Fibroblast of lung (primary cell): ENCODE measurements at regions not wholly inside any gene's neighbourhood (a gene's known extent, or its start where the extent isn't known, plus 50 kb on each side); places are given as distances from the start of the nearest gene placed in this dataset.
"Not testable (repeated sequence)": the region's sequence is repeated elsewhere in the genome, so short reads cannot be mapped to it uniquely, and the experiment has no call there.

Experiments
- DNase-seq, 2 donors: peaks; one replicate each; pipeline versions ENCODE4 v3.0.0 to v3.0.0-alpha.2; 2010; ENCODE audit warnings: low read depth in 2 of 2
- H2AFZ ChIP-seq: 2 replicates; pipeline ENCODE4 v1.5.1; 2012; ENCODE audit warnings: low read length, control low read depth, inconsistent platforms
- H3K27ac ChIP-seq: 2 replicates; pipeline ENCODE4 v1.5.1; 2011; ENCODE audit warnings: low read length, control low read depth; ENCODE audit not compliant: insufficient read depth
- H3K27me3 ChIP-seq: 2 replicates; pipeline ENCODE4 v1.5.1; 2011; ENCODE audit warnings: mild to moderate bottlenecking, low read length; ENCODE audit not compliant: control insufficient read depth, insufficient read depth
- H3K36me3 ChIP-seq: 2 replicates; pipeline ENCODE4 v1.5.1; 2011; ENCODE audit warnings: low read length; ENCODE audit not compliant: control insufficient read depth, insufficient read depth
- H3K4me1 ChIP-seq: 2 replicates; pipeline ENCODE4 v1.5.1; 2011; ENCODE audit warnings: low read length; ENCODE audit not compliant: control insufficient read depth, insufficient read depth; ENCODE audit errors: extremely low read depth
- H3K4me2 ChIP-seq: 2 replicates; pipeline ENCODE4 v1.5.1; 2011; ENCODE audit warnings: low read length, control low read depth; ENCODE audit not compliant: insufficient read depth; ENCODE audit errors: extremely low read depth
- H3K4me3 ChIP-seq, 4 experiments: fragments of 200-600 bp in 1 of 4; sonication (generic) in 1 of 4; replicated peaks in 1 of 4; 2 replicates each; pipeline ENCODE4 v1.5.1; 2011 to 2016; ENCODE audit warnings: low read length in 4 of 4, low read depth in 3 of 4, mild to moderate bottlenecking in 3 of 4, control low read depth in 2 of 4, inconsistent platforms in 1 of 4, mixed read lengths in 1 of 4; ENCODE audit not compliant: insufficient read depth in 1 of 4; ENCODE audit errors: control extremely low read depth in 1 of 4
- H3K79me2 ChIP-seq: 2 replicates; pipeline ENCODE4 v1.5.1; 2012; ENCODE audit warnings: mild to moderate bottlenecking, low read length, inconsistent platforms; ENCODE audit not compliant: control insufficient read depth, insufficient read depth
- H3K9ac ChIP-seq: 2 replicates; pipeline ENCODE4 v1.5.1; 2011; ENCODE audit warnings: mild to moderate bottlenecking, low read length, control low read depth; ENCODE audit not compliant: insufficient read depth
- H3K9me3 ChIP-seq: 2 replicates; pipeline ENCODE4 v1.5.1; 2012; ENCODE audit warnings: low read depth, low read length; ENCODE audit not compliant: control insufficient read depth, insufficient read depth
- H4K20me1 ChIP-seq: 2 replicates; pipeline ENCODE4 v1.5.1; 2011; ENCODE audit warnings: low read length; ENCODE audit not compliant: control insufficient read depth, insufficient read depth; ENCODE audit errors: extremely low read depth
- EZH2 ChIP-seq: IDR thresholded peaks from 2 replicates; pipeline ENCODE4 v1.5.1; 2012; ENCODE audit warnings: low read length, control low read depth, mild to moderate bottlenecking; ENCODE audit errors: missing control alignments
- TF ChIP-seq, protein P1 (sequence below), 2 donors: IDR thresholded peaks in 1 of 2; conservative IDR thresholded peaks in 1 of 2; 1 replicate in 1 of 2; 2 replicates in 1 of 2; pipeline ENCODE4 v1.5.1; 2011 to 2012; ENCODE audit warnings: low read length in 2 of 2, control low read depth in 1 of 2, inconsistent platforms in 1 of 2, low read depth in 1 of 2, mild to moderate bottlenecking in 1 of 2

DNA sequence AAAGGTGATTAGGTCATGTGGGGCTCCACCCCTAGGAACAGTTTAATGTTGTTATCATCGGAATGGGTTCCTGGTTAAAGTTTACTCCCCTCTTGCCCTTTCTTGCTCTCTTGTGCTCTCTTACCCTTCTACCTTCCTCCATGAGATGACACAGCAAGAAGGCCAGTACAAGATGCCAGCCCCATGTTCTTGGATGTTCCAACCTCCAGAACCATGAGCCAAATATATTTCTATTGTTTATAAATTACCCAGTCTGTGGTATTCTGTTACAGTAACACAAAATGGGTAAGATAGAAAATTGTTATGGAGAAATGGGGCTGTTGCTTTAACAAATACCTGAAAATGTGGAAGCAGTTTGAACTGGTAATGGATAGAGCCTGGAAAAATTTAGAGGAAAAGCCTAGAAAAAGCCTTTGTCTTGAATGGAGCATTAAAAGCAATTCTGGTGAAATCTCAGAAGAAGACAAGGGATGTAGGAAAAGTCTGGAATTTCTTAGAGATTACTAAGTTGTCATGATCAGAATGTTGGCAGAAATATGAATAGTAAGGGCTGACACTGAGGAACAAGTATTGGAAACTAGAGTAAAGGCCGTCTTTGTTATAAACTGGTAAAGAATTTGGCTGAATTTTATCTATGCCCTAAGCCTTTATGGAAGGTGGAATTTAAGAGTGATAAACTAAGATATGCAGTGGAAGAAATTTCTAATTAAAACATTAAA lies 53.5 kb upstream of the TSC22D1 start:
- no peaks in the 10 kb centered on the region for H3K9me3 ChIP-seq
- peaks cover 14% of the 10 kb centered on the region for H3K4me1 ChIP-seq
- TF ChIP-seq EZH2 = no peak
- TF ChIP-seq, protein P1, sequence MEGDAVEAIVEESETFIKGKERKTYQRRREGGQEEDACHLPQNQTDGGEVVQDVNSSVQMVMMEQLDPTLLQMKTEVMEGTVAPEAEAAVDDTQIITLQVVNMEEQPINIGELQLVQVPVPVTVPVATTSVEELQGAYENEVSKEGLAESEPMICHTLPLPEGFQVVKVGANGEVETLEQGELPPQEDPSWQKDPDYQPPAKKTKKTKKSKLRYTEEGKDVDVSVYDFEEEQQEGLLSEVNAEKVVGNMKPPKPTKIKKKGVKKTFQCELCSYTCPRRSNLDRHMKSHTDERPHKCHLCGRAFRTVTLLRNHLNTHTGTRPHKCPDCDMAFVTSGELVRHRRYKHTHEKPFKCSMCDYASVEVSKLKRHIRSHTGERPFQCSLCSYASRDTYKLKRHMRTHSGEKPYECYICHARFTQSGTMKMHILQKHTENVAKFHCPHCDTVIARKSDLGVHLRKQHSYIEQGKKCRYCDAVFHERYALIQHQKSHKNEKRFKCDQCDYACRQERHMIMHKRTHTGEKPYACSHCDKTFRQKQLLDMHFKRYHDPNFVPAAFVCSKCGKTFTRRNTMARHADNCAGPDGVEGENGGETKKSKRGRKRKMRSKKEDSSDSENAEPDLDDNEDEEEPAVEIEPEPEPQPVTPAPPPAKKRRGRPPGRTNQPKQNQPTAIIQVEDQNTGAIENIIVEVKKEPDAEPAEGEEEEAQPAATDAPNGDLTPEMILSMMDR (conservative IDR thresholded peaks at IDR 0.05 in 1 of 2, IDR thresholded peaks at IDR 0.05 in 1 of 2; ENCODE audit: low read depth in 1 of 2, low read length in 2 of 2) = no peak
- H4K20me1 ChIP-seq = no peaks in the 10 kb centered on the region
- no peak overlapping the region for H2AFZ ChIP-seq
- H3K36me3 ChIP-seq = no peaks in the 10 kb centered on the region
- peak overlapping the region; percentile 62 for H3K4me2 ChIP-seq
- no peak overlapping the region for H3K9ac ChIP-seq
- H3K27me3 ChIP-seq = no peaks in the 10 kb centered on the region
- no peak overlapping the region for H3K4me3 ChIP-seq
- H3K79me2 ChIP-seq = no peaks in the 10 kb centered on the region
- DNase-seq = peak; percentile 72 to 90
- peak overlapping the region; percentile 69 for H3K27ac ChIP-seq

DNA sequence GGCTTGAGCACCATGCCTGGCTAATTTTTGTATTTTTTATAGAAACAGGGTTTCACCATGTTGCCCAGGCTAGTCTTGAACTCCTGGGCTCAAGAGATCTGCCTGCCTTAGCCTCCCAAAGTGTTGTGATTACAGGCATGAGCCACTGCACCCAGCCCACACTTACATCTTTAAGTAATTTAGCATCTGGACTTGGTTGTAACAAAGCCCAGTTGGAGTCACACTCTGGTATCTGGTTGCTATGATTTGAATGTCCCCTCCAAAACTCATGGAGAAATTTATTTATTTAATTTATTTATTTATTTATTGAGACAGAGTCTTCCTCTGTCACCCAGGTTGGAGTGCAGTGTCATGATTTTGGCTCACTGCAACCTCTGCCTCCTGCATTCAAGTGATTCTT lies 52.7 kb upstream of the TSC22D1 start:
- not testable (repeated sequence) for H3K79me2 ChIP-seq

DNA sequence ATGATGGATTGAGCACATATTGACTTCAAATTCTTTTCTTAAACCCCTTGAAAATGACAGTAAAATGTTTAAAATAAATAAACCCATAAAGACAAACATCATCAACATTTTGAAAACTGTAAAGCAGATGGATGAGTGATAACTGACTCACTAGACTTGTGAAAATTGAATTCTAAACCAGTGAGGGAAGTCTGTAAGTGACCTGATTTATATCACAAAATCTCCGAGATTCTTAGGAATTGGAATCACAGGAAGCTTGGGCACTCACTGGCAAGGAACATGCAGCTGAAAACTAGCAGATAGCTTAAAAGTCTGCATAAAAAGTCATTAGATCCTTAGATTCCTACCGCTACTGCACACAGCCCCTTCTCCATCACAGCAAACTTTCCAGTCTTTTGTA lies 51.3 kb upstream of the TSC22D1 start:
- Histone ChIP-seq H2AFZ (no peak overlapping the region), H3K79me2 (no peaks in the 10 kb centered on the region), H3K4me3 (no peak overlapping the region), H3K27ac (no peak overlapping the region), H3K4me1 (peaks cover 14% of the 10 kb centered on the region), H3K4me2 (no peak overlapping the region), H3K9ac (no peak overlapping the region), H3K36me3 (no peaks in the 10 kb centered on the region), H3K9me3 (no peaks in the 10 kb centered on the region), H3K27me3 (no peaks in the 10 kb centered on the region), H4K20me1 (no peaks in the 10 kb centered on the region)
- TF ChIP-seq EZH2 = no peak
- TF ChIP-seq, protein P1 (conservative IDR thresholded peaks at IDR 0.05 in 1 of 2, IDR thresholded peaks at IDR 0.05 in 1 of 2; ENCODE audit: low read depth in 1 of 2, low read length in 2 of 2) = no peak
- peak in 1 of 2 donors; percentile 29 for DNase-seq

More for the DNA sequence above, 52.7 kb upstream of the TSC22D1 start:
- DNase-seq, H4K20me1 ChIP-seq, H3K4me2 ChIP-seq, H3K9me3 ChIP-seq, H3K4me3 ChIP-seq, H3K27me3 ChIP-seq, H3K36me3 ChIP-seq, H3K9ac ChIP-seq, H2AFZ ChIP-seq: not testable (repeated sequence)
- H3K27ac ChIP-seq = peak overlapping the region; percentile 69
- peaks cover 14% of the 10 kb centered on the region for H3K4me1 ChIP-seq
